ENCODE measurements at regions not wholly inside any gene's neighbourhood (a gene's known extent, or its start where the extent isn't known, plus 50 kb on each side); places are given as distances from the start of the nearest gene placed in this dataset.

GRCh38 chr19:34033880-34034279 lies 138.4 kb upstream of the LSM14A start:
- Histone ChIP-seq H3K9me3 (ENCODE audit: control insufficient read depth, insufficient read depth, low read depth, low read length) (no peaks in the 10 kb centered on the region), H3K27ac (ENCODE audit: low read length) (no peak overlapping the region), H3K36me3 (ENCODE audit: control insufficient read depth, insufficient read depth, low read length) (no peaks in the 10 kb centered on the region), H3K4me3 (ENCODE audit: low read depth in 2 of 2, low read length in 2 of 2) (no peak overlapping the region), H3K4me1 (ENCODE audit: control insufficient read depth, insufficient read depth, low read length) (no peaks in the 10 kb centered on the region), H3K27me3 (ENCODE audit: control insufficient read depth, insufficient read depth, low read length) (no peaks in the 10 kb centered on the region)
- POLR2A ChIA-PET, result no interaction called here
- no TSS peak for BruUV-seq (replicated peaks)
- ATAC-seq (no peak), DNase-seq (ENCODE audit: low read depth, low spot score) (no peak)
- CTCF ChIA-PET, result interaction anchor here (0.9 kb wide), 1 partner anchor 63 kb away, joined by 3 read pairs; no protein-coding TSS in a partner anchor
- intact Hi-C loops (cut with micrococcal nuclease; ENCODE audit: unreplicated experiment) (no loop called here), in situ Hi-C loops (cut with HindIII; ENCODE audit: low pct_unique_long_range_greater_than_20kb, low sequenced_read_pairs) (no loop called here)
- TF ChIP-seq SIN3A (IDR thresholded peaks at IDR 0.05; ENCODE audit: borderline replicate concordance, insufficient read depth, low read depth, low read length) (no peak), POLR2AphosphoS5 (IDR thresholded peaks at IDR 0.05; ENCODE audit: low read depth, low read length) (no peak), REST (IDR thresholded peaks at IDR 0.05; ENCODE audit: insufficient read depth in 1 of 2, low read depth in 2 of 2, low read length in 1 of 2) (no peak), TCF7L2 (IDR thresholded peaks at IDR 0.05; ENCODE audit: low read depth, low read length) (no peak)
- TF ChIP-seq, protein P1, sequence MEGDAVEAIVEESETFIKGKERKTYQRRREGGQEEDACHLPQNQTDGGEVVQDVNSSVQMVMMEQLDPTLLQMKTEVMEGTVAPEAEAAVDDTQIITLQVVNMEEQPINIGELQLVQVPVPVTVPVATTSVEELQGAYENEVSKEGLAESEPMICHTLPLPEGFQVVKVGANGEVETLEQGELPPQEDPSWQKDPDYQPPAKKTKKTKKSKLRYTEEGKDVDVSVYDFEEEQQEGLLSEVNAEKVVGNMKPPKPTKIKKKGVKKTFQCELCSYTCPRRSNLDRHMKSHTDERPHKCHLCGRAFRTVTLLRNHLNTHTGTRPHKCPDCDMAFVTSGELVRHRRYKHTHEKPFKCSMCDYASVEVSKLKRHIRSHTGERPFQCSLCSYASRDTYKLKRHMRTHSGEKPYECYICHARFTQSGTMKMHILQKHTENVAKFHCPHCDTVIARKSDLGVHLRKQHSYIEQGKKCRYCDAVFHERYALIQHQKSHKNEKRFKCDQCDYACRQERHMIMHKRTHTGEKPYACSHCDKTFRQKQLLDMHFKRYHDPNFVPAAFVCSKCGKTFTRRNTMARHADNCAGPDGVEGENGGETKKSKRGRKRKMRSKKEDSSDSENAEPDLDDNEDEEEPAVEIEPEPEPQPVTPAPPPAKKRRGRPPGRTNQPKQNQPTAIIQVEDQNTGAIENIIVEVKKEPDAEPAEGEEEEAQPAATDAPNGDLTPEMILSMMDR (IDR thresholded peaks at IDR 0.05), result no peak

DNA sequence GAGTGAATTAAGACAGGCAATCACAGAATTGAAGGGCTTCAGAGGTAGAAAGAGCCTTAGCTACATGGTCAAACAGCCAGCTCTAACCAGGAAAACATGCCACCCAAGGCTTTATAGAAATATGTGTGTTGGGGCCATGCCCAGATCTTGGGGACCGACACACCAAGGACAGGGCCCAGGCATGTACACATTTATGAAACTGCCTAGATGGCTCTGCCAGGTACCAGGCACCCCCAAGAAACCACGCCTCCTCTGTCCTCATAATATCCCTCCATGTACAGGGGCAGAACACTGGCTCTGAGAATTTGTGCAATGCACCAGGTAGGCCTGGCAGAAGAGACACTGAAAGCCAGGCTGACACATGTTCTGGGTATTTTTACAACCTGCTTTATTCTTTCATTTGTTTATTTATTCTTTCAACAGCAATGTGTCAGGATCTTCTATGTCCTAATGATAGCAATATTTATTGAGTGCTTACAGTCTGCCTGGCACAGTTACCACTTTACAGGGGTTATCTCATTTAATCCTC lies 137.9 kb upstream of the LSM14A start:
- H3K36me3 ChIP-seq (ENCODE audit: control insufficient read depth, insufficient read depth, low read length), result no peaks in the 10 kb centered on the region
- ChIA-PET CTCF (no interaction called here), POLR2A (interaction anchor here (0.6 kb wide), 1 partner anchor 168 kb away, joined by 7 read pairs; no protein-coding TSS in a partner anchor)
- no peak overlapping the region for H3K27ac ChIP-seq (ENCODE audit: low read length)
- DNase-seq (ENCODE audit: low read depth, low spot score), result no peak
- H3K4me3 ChIP-seq (ENCODE audit: low read depth in 2 of 2, low read length in 2 of 2), result no peak overlapping the region
- no TSS peak for BruUV-seq (replicated peaks)
- H3K27me3 ChIP-seq (ENCODE audit: control insufficient read depth, insufficient read depth, low read length), result no peaks in the 10 kb centered on the region
- no peaks in the 10 kb centered on the region for H3K4me1 ChIP-seq (ENCODE audit: control insufficient read depth, insufficient read depth, low read length)
- ATAC-seq, result no peak
- H3K9me3 ChIP-seq (ENCODE audit: control insufficient read depth, insufficient read depth, low read depth, low read length), result no peaks in the 10 kb centered on the region
- in situ Hi-C loops (cut with HindIII; ENCODE audit: low pct_unique_long_range_greater_than_20kb, low sequenced_read_pairs), result no loop called here
- TF ChIP-seq TCF7L2 (IDR thresholded peaks at IDR 0.05; ENCODE audit: low read depth, low read length), result no peak
- intact Hi-C loops (cut with micrococcal nuclease; ENCODE audit: unreplicated experiment), result no loop called here

GRCh38 chr19:34041925-34042521 lies 130.3 kb upstream of the LSM14A start:
- Histone ChIP-seq H3K27me3 (ENCODE audit: control insufficient read depth, insufficient read depth, low read length) (no peaks in the 10 kb centered on the region), H3K9me3 (ENCODE audit: control insufficient read depth, insufficient read depth, low read depth, low read length) (no peaks in the 10 kb centered on the region), H3K27ac (ENCODE audit: low read length) (no peak overlapping the region), H3K4me1 (ENCODE audit: control insufficient read depth, insufficient read depth, low read length) (no peaks in the 10 kb centered on the region), H3K4me3 (ENCODE audit: low read depth in 2 of 2, low read length in 2 of 2) (no peak overlapping the region), H3K36me3 (ENCODE audit: control insufficient read depth, insufficient read depth, low read length) (no peaks in the 10 kb centered on the region)
- ATAC-seq (peak; percentile 92), DNase-seq (ENCODE audit: low read depth, low spot score) (peak; percentile 24)
- no TSS peak for BruUV-seq (replicated peaks)
- TF ChIP-seq REST (IDR thresholded peaks at IDR 0.05; ENCODE audit: insufficient read depth in 1 of 2, low read depth in 2 of 2, low read length in 1 of 2) (no peak), POLR2AphosphoS5 (IDR thresholded peaks at IDR 0.05; ENCODE audit: low read depth, low read length) (no peak), TCF7L2 (IDR thresholded peaks at IDR 0.05; ENCODE audit: low read depth, low read length) (no peak), SIN3A (IDR thresholded peaks at IDR 0.05; ENCODE audit: borderline replicate concordance, insufficient read depth, low read depth, low read length) (no peak)
- TF ChIP-seq, protein P1 (IDR thresholded peaks at IDR 0.05), result peak; percentile 98
- in situ Hi-C loops (cut with HindIII; ENCODE audit: low pct_unique_long_range_greater_than_20kb, low sequenced_read_pairs), result no loop called here
- POLR2A ChIA-PET, result no interaction called here
- intact Hi-C loops (cut with micrococcal nuclease; ENCODE audit: unreplicated experiment), result loop anchor here (10.0 kb wide), 1 partner anchor 103 kb away; no protein-coding TSS in a partner anchor
- CTCF ChIA-PET, result interaction anchor here (0.6 to 1.7 kb wide), 4 partner anchors 44 to 610 kb away, joined by 3 to 21 read pairs (median 4); no protein-coding TSS in a partner anchor
